ENCODE measurements at regions not wholly inside any gene's neighbourhood (a gene's known extent, or its start where the extent isn't known, plus 50 kb on each side); places are given as distances from the start of the nearest gene placed in this dataset.
"Not testable (repeated sequence)": the region's sequence is repeated elsewhere in the genome, so short reads cannot be mapped to it uniquely, and the experiment has no call there.

GRCh38 chr17:5943982-5944381 lies 126.2 kb upstream of the WSCD1 start:
- no peak for DNase-seq (ENCODE audit: extremely low read depth in 1 of 2, low read depth in 1 of 2)

GRCh38 chr17:5947701-5948180 lies 122.4 kb upstream of the WSCD1 start:
- no peak for DNase-seq (ENCODE audit: extremely low read depth in 1 of 2, low read depth in 1 of 2)

DNA sequence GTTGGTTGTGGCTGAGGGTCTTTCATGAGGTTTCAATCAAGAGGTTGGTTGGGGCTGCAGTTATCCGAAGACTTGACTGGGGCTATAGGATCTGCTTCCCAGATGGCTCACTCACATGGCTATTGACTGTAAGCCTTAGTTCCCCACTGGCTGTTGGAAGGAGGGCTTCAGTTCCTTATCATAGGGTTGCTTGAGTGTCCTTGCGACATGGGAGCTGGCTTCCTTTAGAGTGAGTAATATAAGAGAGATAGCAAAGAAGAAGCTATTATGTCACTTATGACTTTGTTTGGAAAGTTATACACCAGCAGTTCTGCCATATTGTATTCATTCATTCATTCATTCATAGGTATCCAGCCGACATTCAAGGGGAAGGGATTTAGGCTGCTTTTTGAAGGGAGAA lies 121.4 kb upstream of the WSCD1 start:
- no peak for DNase-seq (ENCODE audit: extremely low read depth in 1 of 2, low read depth in 1 of 2)

GRCh38 chr17:5950878-5951277 lies 119.3 kb upstream of the WSCD1 start:
- DNase-seq (ENCODE audit: extremely low read depth in 1 of 2, low read depth in 1 of 2) = no peak

DNA sequence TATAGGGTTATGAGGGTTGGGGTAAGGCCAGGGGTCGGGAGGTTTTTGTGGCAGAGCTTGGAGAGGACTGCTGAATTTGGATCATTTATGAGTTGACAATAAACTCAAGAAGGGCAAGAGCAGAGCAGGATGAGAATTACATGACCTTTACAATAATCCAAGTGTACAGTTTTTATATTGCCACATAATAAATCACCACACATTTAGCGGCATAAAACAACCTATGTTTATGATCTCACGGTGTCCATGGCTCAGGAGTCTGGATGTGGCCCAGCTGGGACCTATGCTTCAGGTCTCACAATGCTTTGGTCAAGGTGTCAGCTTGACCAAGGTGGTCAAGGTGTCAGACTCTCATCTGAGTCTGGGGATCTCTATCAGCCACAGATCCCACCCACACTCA lies 118.3 kb upstream of the WSCD1 start:
- no peak for DNase-seq (ENCODE audit: extremely low read depth in 1 of 2, low read depth in 1 of 2)

DNA sequence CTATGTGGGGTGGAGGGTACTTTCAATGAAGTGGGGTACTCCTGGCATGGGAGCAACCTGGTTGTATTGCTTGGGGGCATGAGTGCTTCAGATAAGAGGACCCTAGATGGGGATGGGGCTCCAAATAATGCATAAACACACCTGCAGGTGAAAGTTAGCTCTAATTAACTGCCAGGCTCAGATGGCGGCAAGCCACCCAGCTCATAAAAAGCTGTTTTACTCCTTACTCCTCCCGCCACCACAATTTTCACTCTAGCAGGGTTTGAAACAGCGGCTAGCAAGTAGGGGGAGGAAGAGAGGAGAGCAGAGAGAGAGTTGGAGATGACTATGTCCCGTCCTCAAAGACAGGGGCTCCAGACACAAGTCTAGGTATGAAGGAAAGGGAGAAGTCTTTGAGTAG lies 117.7 kb upstream of the WSCD1 start:
- no peak for DNase-seq (ENCODE audit: extremely low read depth in 1 of 2, low read depth in 1 of 2)

- no peak for DNase-seq (ENCODE audit: extremely low read depth in 1 of 2, low read depth in 1 of 2)
Observed at GRCh38 chr17:5955764-5956163, 114.4 kb upstream of the WSCD1 start.

DNA sequence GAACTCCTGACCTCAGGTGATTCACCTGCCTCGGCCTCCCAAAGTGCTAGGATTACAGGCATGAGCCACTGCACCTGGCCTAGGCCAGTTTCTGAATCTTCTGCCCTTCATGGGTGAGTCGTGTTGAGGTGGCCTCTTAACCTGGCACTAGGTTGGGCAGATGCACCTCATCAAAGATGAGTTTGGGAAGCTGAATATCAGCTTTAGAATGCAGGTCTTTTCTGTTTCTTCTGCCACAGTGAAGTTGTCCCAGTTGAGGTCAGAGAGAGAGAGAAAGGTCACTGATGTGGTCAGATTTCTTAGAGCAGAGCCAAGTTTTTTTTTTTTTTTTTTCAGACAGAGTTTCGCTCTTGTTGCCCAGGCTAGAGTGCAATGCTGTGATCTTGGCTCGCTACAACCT lies 111.3 kb upstream of the WSCD1 start:
- no peak for DNase-seq (ENCODE audit: extremely low read depth in 1 of 2, low read depth in 1 of 2)

GRCh38 chr17:5962371-5962770 lies 107.8 kb upstream of the WSCD1 start:
- DNase-seq (ENCODE audit: extremely low read depth in 1 of 2, low read depth in 1 of 2) = no peak

DNA sequence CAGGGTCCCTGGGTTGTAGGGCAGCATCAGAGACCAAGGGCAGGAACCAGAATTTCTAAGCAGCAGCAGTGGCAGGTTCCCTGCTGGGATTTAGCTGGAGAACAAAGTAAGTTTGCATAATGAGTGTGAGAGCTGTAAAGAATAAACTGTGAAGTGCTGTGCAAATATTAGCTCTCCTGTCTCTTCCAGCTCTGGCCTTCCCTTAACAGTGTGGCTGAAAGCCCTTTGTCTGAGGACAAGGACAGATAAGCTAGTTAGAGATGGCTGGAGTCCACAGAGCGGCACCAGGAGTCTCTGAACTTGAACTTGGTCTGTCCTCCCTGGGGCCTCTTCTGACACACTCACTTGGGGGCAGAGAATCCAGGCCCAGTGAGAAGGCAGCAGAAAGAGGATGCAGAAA lies 98.2 kb upstream of the WSCD1 start:
- no peak for DNase-seq (ENCODE audit: extremely low read depth in 1 of 2, low read depth in 1 of 2)

GRCh38 chr17:5973410-5973809 lies 96.8 kb upstream of the WSCD1 start:
- no peak for DNase-seq (ENCODE audit: extremely low read depth in 1 of 2, low read depth in 1 of 2)

DNA sequence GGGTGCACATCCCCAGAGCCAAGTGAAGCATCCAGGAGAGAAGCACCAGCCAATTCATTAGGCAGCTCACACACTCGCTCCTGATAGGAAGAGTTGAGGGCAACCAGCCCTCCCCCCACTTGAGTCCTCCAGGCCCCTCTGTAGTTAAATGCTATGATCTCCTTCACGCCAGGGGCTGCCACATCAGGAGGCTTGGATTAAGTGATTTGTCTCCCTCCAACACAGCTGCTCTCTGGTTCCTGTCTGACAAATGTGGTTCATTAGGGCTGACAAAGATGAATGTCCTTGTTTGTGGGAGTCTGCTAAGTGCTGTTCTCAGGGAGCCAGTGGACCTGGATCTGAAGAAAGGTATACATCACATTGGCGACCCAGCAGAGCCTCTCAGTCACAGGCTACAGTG lies 94.5 kb upstream of the WSCD1 start:
- DNase-seq (ENCODE audit: extremely low read depth in 1 of 2, low read depth in 1 of 2) = no peak

GRCh38 chr17:5976251-5976650 lies 93.9 kb upstream of the WSCD1 start:
- DNase-seq (ENCODE audit: extremely low read depth in 1 of 2, low read depth in 1 of 2) = no peak

- DNase-seq (ENCODE audit: extremely low read depth in 1 of 2, low read depth in 1 of 2) = no peak
Observed at GRCh38 chr17:5978496-5978895, 91.7 kb upstream of the WSCD1 start.

GRCh38 chr17:5980941-5981340 lies 89.2 kb upstream of the WSCD1 start:
- DNase-seq (ENCODE audit: extremely low read depth in 1 of 2, low read depth in 1 of 2) = no peak

DNA sequence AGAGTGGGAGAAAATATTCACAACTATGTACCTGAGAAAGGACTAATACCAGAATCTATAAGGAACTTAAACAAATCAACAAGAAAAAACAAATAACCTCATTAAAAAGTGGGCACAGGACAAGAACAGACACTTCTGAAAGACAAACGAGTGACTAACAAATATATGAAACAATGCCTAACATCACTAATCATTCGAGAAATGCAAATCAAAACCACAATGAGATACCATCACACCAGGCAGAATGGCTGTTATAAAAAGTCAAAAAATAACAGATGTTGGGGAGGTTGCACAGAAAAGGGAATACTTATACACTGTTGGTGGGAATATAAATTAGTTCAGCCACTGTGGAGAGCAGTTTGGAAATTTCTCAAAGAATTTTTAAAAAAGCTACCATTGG lies 83.5 kb upstream of the WSCD1 start:
- DNase-seq (ENCODE audit: extremely low read depth in 1 of 2, low read depth in 1 of 2) = no peak

DNA sequence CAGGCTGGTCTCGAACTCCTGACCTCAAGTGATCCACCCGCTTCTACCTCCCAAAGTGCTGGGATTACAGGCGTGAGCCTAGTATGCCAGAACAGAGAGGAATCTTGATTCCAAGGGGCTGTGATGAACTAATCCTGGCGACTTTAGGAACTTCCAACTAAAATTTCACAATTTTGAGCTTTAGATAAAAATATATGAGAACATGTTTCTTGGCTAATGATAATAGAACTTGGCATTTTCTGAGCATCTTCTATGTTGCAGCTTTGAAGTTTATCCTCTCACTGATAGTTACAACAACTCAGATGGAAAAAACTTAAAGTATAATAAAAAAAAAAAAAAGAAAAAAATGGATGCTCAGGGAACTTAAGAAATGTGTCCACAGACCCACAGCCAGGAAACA lies 69.8 kb upstream of the WSCD1 start:
- no peak for DNase-seq (ENCODE audit: extremely low read depth in 1 of 2, low read depth in 1 of 2)

- not testable (repeated sequence) for DNase-seq (ENCODE audit: extremely low read depth in 1 of 2, low read depth in 1 of 2)
Observed at GRCh38 chr17:6003221-6003620, 67.0 kb upstream of the WSCD1 start.

- no peak for DNase-seq (ENCODE audit: extremely low read depth in 1 of 2, low read depth in 1 of 2)
Observed at GRCh38 chr17:6005939-6006338, 64.2 kb upstream of the WSCD1 start.

DNA sequence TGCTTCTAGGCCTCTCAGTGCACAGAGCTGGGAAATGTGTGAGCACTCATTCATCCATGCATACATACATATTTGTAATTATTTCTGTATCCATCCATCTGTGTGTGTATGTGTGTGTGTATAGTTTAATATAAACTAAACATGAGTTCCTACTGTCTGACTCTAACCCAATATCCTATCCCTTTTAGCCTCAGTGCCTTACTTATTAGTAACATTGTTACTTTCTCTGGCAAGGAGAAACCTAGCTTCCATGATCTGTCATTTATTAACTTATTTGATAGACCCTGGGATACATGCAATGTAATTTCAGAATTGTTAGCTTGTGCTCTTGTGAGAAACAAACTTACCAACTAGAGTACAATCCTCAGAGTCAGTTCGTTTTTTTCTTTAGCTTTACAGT lies 59.0 kb upstream of the WSCD1 start:
- no peak for DNase-seq (ENCODE audit: extremely low read depth in 1 of 2, low read depth in 1 of 2)

DNA sequence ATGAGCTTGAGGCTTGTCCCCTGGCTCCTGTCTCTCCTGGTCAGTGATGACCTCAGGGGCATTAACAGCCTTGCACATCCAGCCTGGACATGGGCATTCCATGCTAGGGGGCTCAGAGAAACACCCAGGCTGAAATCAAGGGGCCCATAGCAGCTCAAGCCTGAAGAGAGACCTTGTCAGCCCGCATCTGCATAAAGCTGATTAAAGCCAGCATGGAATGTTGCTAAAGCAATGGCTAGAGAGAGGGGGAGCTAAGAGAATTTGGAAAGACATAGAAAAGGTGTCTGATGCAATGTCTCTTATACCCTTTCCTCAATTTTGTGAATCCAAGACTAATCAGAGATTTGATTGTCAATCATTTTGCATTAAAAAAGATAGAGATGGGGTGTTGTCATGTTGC lies 51.4 kb upstream of the WSCD1 start:
- DNase-seq (ENCODE audit: extremely low read depth in 1 of 2, low read depth in 1 of 2) = no peak

DNA sequence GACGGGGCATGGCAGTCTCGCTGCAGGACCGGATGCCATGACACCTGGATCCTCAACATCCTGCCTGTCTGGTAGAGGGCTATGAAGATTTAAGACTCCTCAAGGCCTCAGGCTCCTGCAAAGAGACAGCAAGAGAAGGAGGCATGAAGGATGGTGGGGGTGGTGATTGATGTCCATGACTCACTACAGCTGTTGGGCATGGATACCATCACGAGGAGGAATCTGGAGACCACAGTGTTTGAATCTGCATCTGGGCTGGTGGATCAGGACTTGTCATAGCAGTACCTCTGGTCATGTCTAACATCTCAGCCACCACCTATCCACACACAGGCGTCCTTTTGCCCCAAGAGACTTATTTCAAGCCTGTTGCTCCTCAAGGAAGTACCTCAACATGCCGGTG lies 50.2 kb upstream of the WSCD1 start:
- DNase-seq (ENCODE audit: extremely low read depth in 1 of 2, low read depth in 1 of 2) = peak in 1 of 2 donors; percentile 3

DNA sequence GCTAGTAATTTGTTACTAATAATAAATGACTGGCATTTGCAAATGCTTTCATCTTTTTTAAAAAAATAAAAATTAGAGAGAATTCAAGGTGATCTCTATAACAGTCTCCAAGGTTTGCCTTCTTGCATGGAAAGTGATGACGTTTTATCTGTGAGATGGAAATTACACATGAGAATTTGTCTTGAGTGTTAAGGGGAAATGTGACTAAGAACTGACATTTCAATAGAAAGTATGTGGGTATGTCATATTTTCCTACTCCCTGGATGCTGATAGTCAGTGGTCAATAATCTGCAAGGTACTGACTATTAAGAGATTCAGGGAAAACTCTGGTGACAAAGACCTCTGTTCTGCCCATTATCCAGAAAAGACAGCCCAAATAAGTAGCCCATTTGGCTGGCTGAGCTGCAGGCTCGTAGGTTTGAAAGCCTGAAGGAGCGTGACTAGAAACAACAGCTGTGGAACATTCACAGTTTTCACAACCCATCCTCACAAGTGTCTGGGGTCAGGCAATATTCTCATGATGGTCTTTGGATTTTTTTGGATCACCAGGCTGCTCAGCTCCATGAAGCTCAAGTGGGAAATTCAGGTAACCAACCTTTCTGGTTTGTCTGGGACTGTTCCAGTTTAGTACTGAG lies 49.7 kb upstream of the WSCD1 start:
- no peak for DNase-seq (ENCODE audit: extremely low read depth in 1 of 2, low read depth in 1 of 2)

Data from stimulated activated CD8-positive, alpha-beta memory T cell treated with anti-CD3 and anti-CD28 coated beads, Interleukin-7, amount 100 ng/mL, for 48 hours (primary cell).